H9 (cell line): ENCODE measurements at regions not wholly inside any gene's neighbourhood (a gene's known extent, or its start where the extent isn't known, plus 50 kb on each side); places are given as distances from the start of the nearest gene placed in this dataset.

Source experiments
- DNase-seq: peaks from one replicate; pipeline ENCODE4 v3.0.0-alpha.2; 2017
- H2AFZ ChIP-seq: one replicate; pipeline ENCODE4 v1.6.1; 2013; ENCODE audit warnings: mild to moderate bottlenecking, low read length, control low read depth, moderate library complexity
- H2AK5ac ChIP-seq: 2 replicates; pipeline ENCODE4 v1.6.1; 2013; ENCODE audit warnings: low read length, control low read depth, mixed read lengths; ENCODE audit not compliant: insufficient read length
- H2BK120ac ChIP-seq: one replicate; pipeline ENCODE4 v1.6.1; 2013; ENCODE audit warnings: low read depth, mild to moderate bottlenecking, low read length, control low read depth, inconsistent platforms; ENCODE audit not compliant: poor library complexity, severe bottlenecking
- H2BK12ac ChIP-seq: 2 replicates; pipeline ENCODE4 v1.6.1; 2013; ENCODE audit warnings: low read length, control low read depth, mixed read lengths, low read depth; ENCODE audit not compliant: insufficient read length
- H2BK15ac ChIP-seq: 2 replicates; pipeline ENCODE4 v1.6.1; 2013; ENCODE audit warnings: low read depth, low read length, control low read depth
- H2BK20ac ChIP-seq: one replicate; pipeline ENCODE4 v1.6.1; 2013; ENCODE audit warnings: low read depth, mild to moderate bottlenecking, low read length, control low read depth, inconsistent platforms; ENCODE audit not compliant: poor library complexity, severe bottlenecking
- H2BK5ac ChIP-seq: 2 replicates; pipeline ENCODE4 v1.6.1; 2013; ENCODE audit warnings: low read length, control low read depth, mixed read lengths; ENCODE audit not compliant: insufficient read length
- H3K14ac ChIP-seq: 2 replicates; pipeline ENCODE4 v1.6.1; 2013; ENCODE audit warnings: low read length, control low read depth; ENCODE audit not compliant: insufficient read depth
- H3K18ac ChIP-seq: 2 replicates; pipeline ENCODE4 v1.6.1; 2013; ENCODE audit warnings: low read depth, mild to moderate bottlenecking, mixed read lengths, low read length, control low read depth; ENCODE audit not compliant: insufficient read length
- H3K23ac ChIP-seq: 2 replicates; pipeline ENCODE4 v1.6.1; 2013; ENCODE audit warnings: low read length, control low read depth, mixed read lengths, low read depth; ENCODE audit not compliant: insufficient read length
- H3K23me2 ChIP-seq: 2 replicates; pipeline ENCODE4 v1.6.1; 2013; ENCODE audit warnings: low read depth, mild to moderate bottlenecking, mixed read lengths, low read length, control low read depth; ENCODE audit not compliant: insufficient read length, poor library complexity, severe bottlenecking
- H3K27ac ChIP-seq: 2 replicates; pipeline ENCODE4 v1.5.1; 2013; ENCODE audit warnings: low read length, control low read depth, mixed read lengths, low read depth; ENCODE audit not compliant: insufficient read length
- H3K27me3 ChIP-seq: 2 replicates; pipeline ENCODE4 v1.6.1; 2013; ENCODE audit warnings: low read length, control low read depth, inconsistent platforms; ENCODE audit not compliant: insufficient read depth
- H3K4ac ChIP-seq: 2 replicates; pipeline ENCODE4 v1.6.1; 2013; ENCODE audit warnings: low read depth, mild to moderate bottlenecking, control low read depth, inconsistent platforms, low read length, moderate library complexity
- H3K4me1 ChIP-seq: 2 replicates; pipeline ENCODE4 v1.6.1; 2013; ENCODE audit warnings: low read length, control low read depth, inconsistent platforms; ENCODE audit not compliant: insufficient read depth
- H3K4me2 ChIP-seq: 2 replicates; pipeline ENCODE4 v1.6.1; 2013; ENCODE audit warnings: low read length, control low read depth, mixed read lengths; ENCODE audit not compliant: insufficient read length, insufficient read depth
- H3K56ac ChIP-seq: 2 replicates; pipeline ENCODE4 v1.6.1; 2013; ENCODE audit warnings: low read depth, mild to moderate bottlenecking, mixed read lengths, low read length, control low read depth; ENCODE audit not compliant: insufficient read length
- H3K79me1 ChIP-seq: 2 replicates; pipeline ENCODE4 v1.6.1; 2013; ENCODE audit warnings: low read depth, mild to moderate bottlenecking, moderate library complexity, low read length, control low read depth, inconsistent platforms; ENCODE audit not compliant: insufficient read depth, poor library complexity, severe bottlenecking
- H3K79me2 ChIP-seq: 2 replicates; pipeline ENCODE4 v1.6.1; 2013; ENCODE audit warnings: low read length, control low read depth, inconsistent platforms; ENCODE audit not compliant: insufficient read depth
- H3K9ac ChIP-seq: 2 replicates; pipeline ENCODE4 v1.6.1; 2013; ENCODE audit warnings: low read length, control low read depth, mixed read lengths; ENCODE audit not compliant: insufficient read length; ENCODE audit errors: extremely low read depth
- H3K9me3 ChIP-seq: one replicate; pipeline ENCODE4 v1.6.1; 2013; ENCODE audit warnings: low read depth, low read length, inconsistent platforms; ENCODE audit not compliant: control insufficient read depth
- H3T11ph ChIP-seq: one replicate; pipeline ENCODE4 v1.6.1; 2013; ENCODE audit warnings: mild to moderate bottlenecking, low read length, control low read depth, inconsistent platforms
- H4K20me1 ChIP-seq: one replicate; pipeline ENCODE4 v1.6.1; 2013; ENCODE audit not compliant: control insufficient read depth, insufficient read length, insufficient read depth
- H4K5ac ChIP-seq: 2 replicates; pipeline ENCODE4 v1.6.1; 2013; ENCODE audit warnings: low read depth, mild to moderate bottlenecking, mixed read lengths, low read length, control low read depth; ENCODE audit not compliant: insufficient read length
- H4K8ac ChIP-seq: replicated peaks from 2 replicates; pipeline ENCODE4 v1.6.1; 2013; ENCODE audit warnings: low read length, control low read depth, mixed read lengths, low read depth; ENCODE audit not compliant: insufficient read length
- H4K91ac ChIP-seq: 2 replicates; pipeline ENCODE4 v1.6.1; 2013; ENCODE audit warnings: low read depth, mild to moderate bottlenecking, moderate library complexity, mixed read lengths, low read length, control low read depth; ENCODE audit not compliant: insufficient read length
- H3K27ac Mint-ChIP-seq, 3 experiments: 2 replicates in 2 of 3; 3 replicates in 1 of 3; pipeline ENCODE4 v1.8.0; 2020 to 2021; ENCODE audit warnings: mixed read lengths in 3 of 3, mild to moderate bottlenecking in 1 of 3, moderate library complexity in 1 of 3
- H3K27me3 Mint-ChIP-seq: 2 replicates; pipeline ENCODE4 v1.8.0; 2021; ENCODE audit warnings: low read depth, mild to moderate bottlenecking, moderate library complexity, mixed read lengths
- H3K36me3 Mint-ChIP-seq, 3 experiments: 2 replicates in 2 of 3; 3 replicates in 1 of 3; pipeline ENCODE4 v1.8.0; 2020 to 2021; ENCODE audit warnings: low read depth in 3 of 3, mixed read lengths in 3 of 3; ENCODE audit not compliant: insufficient read depth in 1 of 3
- H3K4me1 Mint-ChIP-seq, 2 experiments: 2 replicates each; pipeline ENCODE4 v1.8.0; 2020; ENCODE audit warnings: mixed read lengths in 2 of 2
- H3K4me3 Mint-ChIP-seq, 2 experiments: 2 replicates in 1 of 2; 3 replicates in 1 of 2; pipeline ENCODE4 v1.8.0; 2020 to 2021; ENCODE audit warnings: mild to moderate bottlenecking in 2 of 2, mixed read lengths in 2 of 2, moderate library complexity in 1 of 2
- H3K9me3 Mint-ChIP-seq, 2 experiments: 2 replicates in 1 of 2; 3 replicates in 1 of 2; pipeline ENCODE4 v1.8.0; 2020; ENCODE audit warnings: mild to moderate bottlenecking in 2 of 2, mixed read lengths in 2 of 2, moderate library complexity in 1 of 2
- CTCF ChIP-seq: fragments of 200-600 bp; sonication (generic); conservative IDR thresholded peaks from 3 replicates; pipeline ENCODE4 v1.8.0; 2021; ENCODE audit warnings: antibody characterized with exemption, mild to moderate bottlenecking
- WGBS: extraction: QIAGEN DNeasy Blood & Tissue Kit; methylation state at CpG from one replicate; pipeline ENCODE4 v1.1.7; 2013; ENCODE audit warnings: missing lambda C conversion rate, low lambda C conversion rate, mixed read lengths; ENCODE audit not compliant: insufficient read length; ENCODE audit errors: extremely low coverage; 5-methylcytosine and 5-hydroxymethylcytosine counted together

GRCh38 chr5:175045820-175046219, 321.4 kb downstream of the MSX2 start:
- Histone ChIP-seq H3K56ac (no peak overlapping the region), H4K20me1 (no peaks in the 10 kb centered on the region), H3K79me1 (no peaks in the 10 kb centered on the region), H3K9me3 (no peaks in the 10 kb centered on the region), H3K27ac (no peak overlapping the region), H3K14ac (no peak overlapping the region), H2BK15ac (no peak overlapping the region), H2BK12ac (no peak overlapping the region), H2AK5ac (no peak overlapping the region), H3T11ph (no peak overlapping the region), H3K4me2 (no peak overlapping the region), H3K79me2 (no peaks in the 10 kb centered on the region), H3K4me1 (no peaks in the 10 kb centered on the region), H3K27me3 (no peaks in the 10 kb centered on the region; the same call in 1 of the 2 replicates), H4K91ac (no peak overlapping the region), H3K9ac (no peak overlapping the region), H4K8ac (no peak overlapping the region), H2AFZ (no peak overlapping the region), H3K18ac (no peak overlapping the region), H3K23ac (no peak overlapping the region), H3K4ac (no peak overlapping the region), H4K5ac (no peak overlapping the region), H2BK20ac (no peak overlapping the region), H3K23me2 (no peaks in the 10 kb centered on the region), H2BK120ac (no peak overlapping the region), H2BK5ac (no peak overlapping the region)
- no peak for DNase-seq
- no CpG with 5 or more reads among the region's 5 CpGs for WGBS
- peaks cover 0 to under 1% of the 10 kb centered on the region in 2 experiments; a peak in 1 of 5 replicates for H3K9me3 Mint-ChIP-seq
- TF ChIP-seq CTCF = no peak
- H3K4me3 Mint-ChIP-seq = no peak overlapping the region
- no peaks in the 10 kb centered on the region for H3K4me1 Mint-ChIP-seq
- H3K27ac Mint-ChIP-seq = no peak overlapping the region
- peaks cover 5% of the 10 kb centered on the region for H3K27me3 Mint-ChIP-seq
- H3K36me3 Mint-ChIP-seq = no peaks in the 10 kb centered on the region; a peak in 1 of 7 replicates
